ENCODE measurements at regions not wholly inside any gene's neighbourhood (a gene's known extent, or its start where the extent isn't known, plus 50 kb on each side); places are given as distances from the start of the nearest gene placed in this dataset.

DNA sequence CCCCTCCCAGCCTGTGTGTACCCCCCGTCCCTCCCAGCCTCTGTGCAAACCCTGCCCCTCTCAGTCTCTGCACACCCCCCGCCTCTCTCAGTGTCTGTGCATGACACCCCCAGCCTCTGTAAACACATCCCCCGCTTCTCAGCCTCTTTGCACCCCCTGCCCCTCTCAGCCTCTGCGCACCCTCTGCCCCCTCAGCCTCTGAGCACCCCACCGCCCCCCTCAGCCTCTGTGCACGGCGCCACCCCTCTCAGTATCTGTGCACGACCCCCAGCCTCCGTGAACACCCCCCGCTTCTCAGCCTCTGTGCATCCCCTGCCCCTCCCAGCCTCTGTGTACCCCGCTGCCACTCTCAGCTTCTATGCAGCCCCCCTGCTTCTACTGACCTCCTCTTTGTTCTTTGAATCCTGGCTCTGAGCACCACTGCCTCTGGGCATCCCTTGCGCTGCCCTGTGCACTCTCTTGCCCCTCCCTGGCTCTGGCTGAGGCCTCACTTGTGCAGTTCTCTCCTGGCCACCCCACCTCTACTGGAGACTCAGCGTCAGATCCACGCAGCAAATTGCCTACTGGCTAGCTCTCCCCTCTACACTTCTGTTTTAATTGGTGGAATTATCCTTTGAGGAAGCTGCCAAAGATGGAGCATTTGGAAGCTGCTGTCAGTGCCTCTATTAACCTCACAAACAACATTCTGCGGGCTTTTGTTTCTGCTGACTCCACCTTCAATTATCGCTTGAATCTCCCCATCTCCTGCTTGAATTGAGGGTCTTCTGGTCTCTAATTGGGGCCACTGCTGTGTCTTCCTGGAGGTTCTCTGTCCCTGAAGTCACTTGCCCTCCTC is 838.6 kb downstream of the TBC1D22A start:
- TF ChIP-seq, protein P1, sequence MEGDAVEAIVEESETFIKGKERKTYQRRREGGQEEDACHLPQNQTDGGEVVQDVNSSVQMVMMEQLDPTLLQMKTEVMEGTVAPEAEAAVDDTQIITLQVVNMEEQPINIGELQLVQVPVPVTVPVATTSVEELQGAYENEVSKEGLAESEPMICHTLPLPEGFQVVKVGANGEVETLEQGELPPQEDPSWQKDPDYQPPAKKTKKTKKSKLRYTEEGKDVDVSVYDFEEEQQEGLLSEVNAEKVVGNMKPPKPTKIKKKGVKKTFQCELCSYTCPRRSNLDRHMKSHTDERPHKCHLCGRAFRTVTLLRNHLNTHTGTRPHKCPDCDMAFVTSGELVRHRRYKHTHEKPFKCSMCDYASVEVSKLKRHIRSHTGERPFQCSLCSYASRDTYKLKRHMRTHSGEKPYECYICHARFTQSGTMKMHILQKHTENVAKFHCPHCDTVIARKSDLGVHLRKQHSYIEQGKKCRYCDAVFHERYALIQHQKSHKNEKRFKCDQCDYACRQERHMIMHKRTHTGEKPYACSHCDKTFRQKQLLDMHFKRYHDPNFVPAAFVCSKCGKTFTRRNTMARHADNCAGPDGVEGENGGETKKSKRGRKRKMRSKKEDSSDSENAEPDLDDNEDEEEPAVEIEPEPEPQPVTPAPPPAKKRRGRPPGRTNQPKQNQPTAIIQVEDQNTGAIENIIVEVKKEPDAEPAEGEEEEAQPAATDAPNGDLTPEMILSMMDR (IDR thresholded peaks at IDR 0.05; ENCODE audit: low read depth, low read length): no peak
- TF ChIP-seq POLR2A (IDR thresholded peaks at IDR 0.05; ENCODE audit: extremely low read depth, insufficient read length) (no peak), MYC (IDR thresholded peaks at IDR 0.05; ENCODE audit: low read depth, low read length) (no peak)
- TF ChIP-seq, protein P2, sequence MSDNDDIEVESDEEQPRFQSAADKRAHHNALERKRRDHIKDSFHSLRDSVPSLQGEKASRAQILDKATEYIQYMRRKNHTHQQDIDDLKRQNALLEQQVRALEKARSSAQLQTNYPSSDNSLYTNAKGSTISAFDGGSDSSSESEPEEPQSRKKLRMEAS (IDR thresholded peaks at IDR 0.05; ENCODE audit: low read depth, low read length): no peak

All from NB4 (cell line).